Fibroblast of the aortic adventitia (primary cell): ENCODE measurements at regions not wholly inside any gene's neighbourhood (a gene's known extent, or its start where the extent isn't known, plus 50 kb on each side); places are given as distances from the start of the nearest gene placed in this dataset.

Experiments
- DNase-seq: peaks from one replicate; pipeline ENCODE4 v3.0.0-alpha.2; 2010; ENCODE audit warnings: low read depth
- H3K4me3 ChIP-seq: 2 replicates; pipeline ENCODE4 v1.5.1; 2011; ENCODE audit warnings: low read depth, mild to moderate bottlenecking, control low read depth, low read length, moderate library complexity
- CTCF ChIP-seq: IDR thresholded peaks from 2 replicates; pipeline ENCODE4 v1.5.1; 2011; ENCODE audit warnings: mild to moderate bottlenecking, low read length, control low read depth, inconsistent platforms; ENCODE audit not compliant: insufficient read depth

GRCh38 chr3:189494632-189495031 lies 136.6 kb upstream of the TP63 start:
- TF ChIP-seq CTCF, result no peak
- no peak for DNase-seq
- H3K4me3 ChIP-seq, result no peak overlapping the region

GRCh38 chr3:189496375-189497138 lies 134.6 kb upstream of the TP63 start:
- H3K4me3 ChIP-seq, result no peak overlapping the region
- TF ChIP-seq CTCF, result no peak
- peak; percentile 43 for DNase-seq

GRCh38 chr3:189498995-189499704 lies 132.0 kb upstream of the TP63 start:
- H3K4me3 ChIP-seq, result no peak overlapping the region
- no peak for DNase-seq
- no peak for TF ChIP-seq CTCF

- TF ChIP-seq CTCF, result no peak
- H3K4me3 ChIP-seq, result no peak overlapping the region
- no peak for DNase-seq
Measured at GRCh38 chr3:189500299-189500698, 130.9 kb upstream of the TP63 start.

- DNase-seq, result no peak
- TF ChIP-seq CTCF, result no peak
- H3K4me3 ChIP-seq, result no peak overlapping the region
Measured at GRCh38 chr3:189500798-189501495, 130.2 kb upstream of the TP63 start.

GRCh38 chr3:189502256-189502655 lies 128.9 kb upstream of the TP63 start:
- H3K4me3 ChIP-seq, result no peak overlapping the region
- no peak for DNase-seq
- no peak for TF ChIP-seq CTCF
